KMS-11 (cell line): ENCODE measurements at regions not wholly inside any gene's neighbourhood (a gene's known extent, or its start where the extent isn't known, plus 50 kb on each side); places are given as distances from the start of the nearest gene placed in this dataset.

Experiments used
- H2AFZ ChIP-seq: fragments of 200-600 bp; sonication (generic); 2 replicates; pipeline ENCODE4 v1.6.1; 2016; ENCODE audit warnings: antibody characterized with exemption, mixed run types, low read depth
- H3K27ac ChIP-seq: fragments of 200-600 bp; sonication (generic); 2 replicates; pipeline ENCODE4 v1.6.1; 2016; ENCODE audit warnings: mild to moderate bottlenecking, mixed run types
- H3K27me3 ChIP-seq: fragments of 200-600 bp; sonication (generic); 2 replicates; pipeline ENCODE4 v1.6.1; 2017; ENCODE audit warnings: mild to moderate bottlenecking, low read depth, mixed run types, moderate library complexity; ENCODE audit not compliant: insufficient read depth
- H3K36me3 ChIP-seq: fragments of 200-600 bp; sonication (generic); 2 replicates; pipeline ENCODE4 v1.6.1; 2017; ENCODE audit warnings: mild to moderate bottlenecking, mixed run types; ENCODE audit not compliant: insufficient read depth
- H3K4me1 ChIP-seq: fragments of 200-600 bp; sonication (generic); 2 replicates; pipeline ENCODE4 v1.6.1; 2016; ENCODE audit warnings: mild to moderate bottlenecking, low read depth, mixed run types; ENCODE audit not compliant: poor library complexity, severe bottlenecking
- H3K4me2 ChIP-seq: fragments of 200-600 bp; sonication (generic); 2 replicates; pipeline ENCODE4 v1.7.0; 2016; ENCODE audit warnings: mild to moderate bottlenecking, mixed run types
- H3K4me3 ChIP-seq: fragments of 200-600 bp; sonication (generic); IDR thresholded peaks from 2 replicates; pipeline ENCODE4 v1.6.1; 2017; ENCODE audit warnings: low read depth, low read length, mixed read lengths; ENCODE audit not compliant: insufficient read depth
- H3K79me2 ChIP-seq: fragments of 200-600 bp; sonication (generic); 2 replicates; pipeline ENCODE4 v1.6.1; 2016; ENCODE audit warnings: low read depth, mixed run types; ENCODE audit not compliant: insufficient read depth
- H3K9ac ChIP-seq: fragments of 200-600 bp; sonication (generic); 2 replicates; pipeline ENCODE4 v1.6.1; 2016; ENCODE audit warnings: mild to moderate bottlenecking, mixed run types
- H4K20me1 ChIP-seq: fragments of 200-600 bp; sonication (generic); 2 replicates; pipeline ENCODE4 v1.6.1; 2016; ENCODE audit warnings: mild to moderate bottlenecking, mixed run types; ENCODE audit not compliant: insufficient read depth
- CTCF ChIP-seq: fragments of 200-600 bp; sonication (generic); conservative IDR thresholded peaks from 2 replicates; pipeline ENCODE4 v1.6.1; 2017; ENCODE audit warnings: low read depth, mild to moderate bottlenecking, antibody characterized with exemption, low read length, moderate library complexity, mixed read lengths

GRCh38 chr1:34363447-34363846 lies 186.7 kb downstream of the C1orf94 start:
- Histone ChIP-seq H3K79me2 (no peaks in the 10 kb centered on the region), H3K4me1 (peaks cover 38% of the 10 kb centered on the region), H2AFZ (no peak overlapping the region), H3K27me3 (no peaks in the 10 kb centered on the region), H3K9ac (no peak overlapping the region), H3K4me2 (no peak overlapping the region), H4K20me1 (no peaks in the 10 kb centered on the region), H3K36me3 (no peaks in the 10 kb centered on the region), H3K27ac (no peak overlapping the region), H3K4me3 (no peak overlapping the region)
- TF ChIP-seq CTCF: no peak

- no peak overlapping the region for H3K4me2 ChIP-seq
- no peaks in the 10 kb centered on the region for H3K79me2 ChIP-seq
- TF ChIP-seq CTCF: no peak
- H3K36me3 ChIP-seq: no peaks in the 10 kb centered on the region
- H3K27me3 ChIP-seq: no peaks in the 10 kb centered on the region
- no peak overlapping the region for H3K27ac ChIP-seq
- H3K9ac ChIP-seq: no peak overlapping the region
- H3K4me1 ChIP-seq: peaks cover 38% of the 10 kb centered on the region
- no peak overlapping the region for H3K4me3 ChIP-seq
- no peaks in the 10 kb centered on the region for H4K20me1 ChIP-seq
- H2AFZ ChIP-seq: no peak overlapping the region
Measured at GRCh38 chr1:34363915-34364314, 187.2 kb downstream of the C1orf94 start.

GRCh38 chr1:34364376-34364775 lies 187.7 kb downstream of the C1orf94 start:
- TF ChIP-seq CTCF: no peak
- Histone ChIP-seq H3K79me2 (no peaks in the 10 kb centered on the region), H3K9ac (no peak overlapping the region)

GRCh38 chr1:34365295-34365694 lies 188.6 kb downstream of the C1orf94 start:
- H3K36me3 ChIP-seq: no peaks in the 10 kb centered on the region
- H3K4me3 ChIP-seq: no peak overlapping the region
- no peaks in the 10 kb centered on the region for H3K27me3 ChIP-seq
- H3K4me2 ChIP-seq: no peak overlapping the region
- no peak for TF ChIP-seq CTCF
- H4K20me1 ChIP-seq: no peaks in the 10 kb centered on the region
- no peak overlapping the region for H3K27ac ChIP-seq
- H3K9ac ChIP-seq: no peak overlapping the region
- no peaks in the 10 kb centered on the region for H3K79me2 ChIP-seq
- no peak overlapping the region for H2AFZ ChIP-seq
- H3K4me1 ChIP-seq: peaks cover 29% of the 10 kb centered on the region

More at GRCh38 chr1:34364376-34364775, 187.7 kb downstream of the C1orf94 start:
- H3K4me1 ChIP-seq: peaks cover 38% of the 10 kb centered on the region
- no peaks in the 10 kb centered on the region for H3K36me3 ChIP-seq
- H3K27ac ChIP-seq: no peak overlapping the region
- no peaks in the 10 kb centered on the region for H4K20me1 ChIP-seq
- no peak overlapping the region for H3K4me3 ChIP-seq
- no peak overlapping the region for H3K4me2 ChIP-seq
- H2AFZ ChIP-seq: no peak overlapping the region
- H3K27me3 ChIP-seq: no peaks in the 10 kb centered on the region
